NCI-H2196 (cell line): ENCODE measurements at regions not wholly inside any gene's neighbourhood (a gene's known extent, or its start where the extent isn't known, plus 50 kb on each side); places are given as distances from the start of the nearest gene placed in this dataset.
"Not testable (repeated sequence)": the region's sequence is repeated elsewhere in the genome, so short reads cannot be mapped to it uniquely, and the experiment has no call there.

Experiments
- DNase-seq: peaks from one replicate; lab custom pipeline; 2025; ENCODE audit not compliant: unreplicated experiment; lab: John Stamatoyannopoulos, UW

- no peak for DNase-seq
Observed at GRCh38 chr5:52010454-52010853, 627.2 kb downstream of the ISL1 start.

GRCh38 chr5:52013523-52013922 is 630.3 kb downstream of the ISL1 start:
- DNase-seq, result no peak

GRCh38 chr5:52015760-52016159 is 632.5 kb downstream of the ISL1 start:
- DNase-seq, result no peak

GRCh38 chr5:52017567-52017966 is 634.3 kb downstream of the ISL1 start:
- no peak for DNase-seq

- no peak for DNase-seq
Observed at GRCh38 chr5:52024359-52024758, 641.1 kb downstream of the ISL1 start.

- DNase-seq, result not testable (repeated sequence)
Observed at GRCh38 chr5:52029836-52030235, 646.6 kb downstream of the ISL1 start.

GRCh38 chr5:52041842-52042241 is 658.6 kb downstream of the ISL1 start:
- no peak for DNase-seq

- DNase-seq, result no peak
Observed at GRCh38 chr5:52043137-52043536, 659.9 kb downstream of the ISL1 start.

GRCh38 chr5:52043543-52043942 is 660.3 kb downstream of the ISL1 start:
- DNase-seq, result no peak

GRCh38 chr5:52051759-52052158 is 668.5 kb downstream of the ISL1 start:
- DNase-seq, result no peak

- DNase-seq, result no peak
Observed at GRCh38 chr5:52063186-52063585, 679.9 kb downstream of the ISL1 start.

GRCh38 chr5:52065182-52065581 is 681.9 kb downstream of the ISL1 start:
- no peak for DNase-seq

GRCh38 chr5:52069997-52070396 is 686.7 kb downstream of the ISL1 start:
- no peak for DNase-seq

GRCh38 chr5:52073993-52074689 is 690.9 kb downstream of the ISL1 start:
- no peak for DNase-seq

GRCh38 chr5:52077941-52078815 is 694.9 kb downstream of the ISL1 start:
- DNase-seq, result no peak

- DNase-seq, result not testable (repeated sequence)
Observed at GRCh38 chr5:52102311-52102710, 685.4 kb upstream of the ITGA1 start.

- no peak for DNase-seq
Observed at GRCh38 chr5:52107210-52107905, 680.4 kb upstream of the ITGA1 start.

GRCh38 chr5:52119768-52120167 is 667.9 kb upstream of the ITGA1 start:
- no peak for DNase-seq

- DNase-seq, result no peak
Observed at GRCh38 chr5:52132053-52132452, 655.7 kb upstream of the ITGA1 start.

- DNase-seq, result no peak
Observed at GRCh38 chr5:52134013-52134650, 653.6 kb upstream of the ITGA1 start.

- DNase-seq, result no peak
Observed at GRCh38 chr5:52139888-52140615, 647.7 kb upstream of the ITGA1 start.
